GM12878 (cell line): ENCODE measurements at regions not wholly inside any gene's neighbourhood (a gene's known extent, or its start where the extent isn't known, plus 50 kb on each side); places are given as distances from the start of the nearest gene placed in this dataset.

Experiments
- ATAC-seq: fragments of 200-7000 bp; cut with Tn5 transposase; 3 replicates; pipeline ENCODE4 v1.9.1; 2020; ENCODE audit warnings: mild to moderate bottlenecking, moderate library complexity
- BruUV-seq: library from RNA; stranded (reverse); fragments of 400-500 nt; replicated peaks from 2 replicates; lab custom pipeline; 2021; lab: Mats Ljungman, UMichigan
- CTCF ChIA-PET: fragments of 300-600 bp; sonication (Branson Sonifier 250); formaldehyde crosslinking; extraction: SDS; loops from one replicate; lab custom pipeline; 2021; ENCODE audit warnings: inconsistent platforms; lab: Yijun Ruan, JAX
- POLR2A ChIA-PET: fragments of 350-600 bp; formaldehyde crosslinking; extraction: SDS; loops from one replicate; lab custom pipeline; 2021; ENCODE audit warnings: inconsistent platforms; lab: Charles Lee
- RAD21 ChIA-PET: fragments of 300-600 bp; sonication (Branson Sonifier 250); formaldehyde crosslinking; loops from one replicate; lab custom pipeline; 2023; ENCODE audit warnings: antibody characterized with exemption; ENCODE audit not compliant: unreplicated experiment; lab: Charles Lee
- SMC1A ChIA-PET: fragments of 300-600 bp; sonication (Branson Sonifier 250); formaldehyde crosslinking; loops from one replicate; lab custom pipeline; 2023; ENCODE audit not compliant: unreplicated experiment, uncharacterized antibody; lab: Charles Lee
- DNase-seq: peaks from one replicate; pipeline ENCODE4 v3.0.0-alpha.2; 2011; ENCODE audit warnings: low read depth, low spot score
- FAIRE-seq: peaks from 3 replicates; lab custom pipeline; 2011; peaks lifted over from hg19 to GRCh38; lab: Jason Lieb, UNC
- H2AFZ ChIP-seq: 2 replicates; pipeline ENCODE4 v1.6.0; 2011; ENCODE audit warnings: low read depth, low read length, control low read depth; ENCODE audit not compliant: control insufficient read depth
- H3K27ac ChIP-seq: 2 replicates; pipeline ENCODE4 v1.5.1; 2011; ENCODE audit warnings: control low read depth; ENCODE audit not compliant: control insufficient read depth, insufficient read depth
- H3K27me3 ChIP-seq, 2 experiments: replicated peaks in 1 of 2; 2 replicates each; pipeline versions ENCODE4 v1.6.0 to v1.6.1; 2011; ENCODE audit warnings: low read length in 1 of 2; ENCODE audit not compliant: control insufficient read depth in 2 of 2, insufficient read depth in 2 of 2
- H3K36me3 ChIP-seq, 2 experiments: 2 replicates each; pipeline ENCODE4 v1.5.1; 2011; ENCODE audit warnings: low read length in 1 of 2; ENCODE audit not compliant: control insufficient read depth in 2 of 2, insufficient read depth in 2 of 2
- H3K4me1 ChIP-seq: 2 replicates; pipeline ENCODE4 v1.6.1; 2011; ENCODE audit warnings: mild to moderate bottlenecking, low read length, moderate library complexity, mixed read lengths; ENCODE audit not compliant: control insufficient read depth, insufficient read depth
- H3K4me2 ChIP-seq: 2 replicates; pipeline ENCODE4 v1.6.0; 2011; ENCODE audit warnings: control low read depth; ENCODE audit not compliant: control insufficient read depth, insufficient read depth
- H3K4me3 ChIP-seq: fragments of 200-600 bp; sonication (generic); 2 replicates; pipeline ENCODE4 v1.5.1; 2016
- H3K79me2 ChIP-seq: 2 replicates; pipeline ENCODE4 v1.6.0; 2011; ENCODE audit warnings: low read length; ENCODE audit not compliant: control insufficient read depth, insufficient read depth
- H3K9ac ChIP-seq: 2 replicates; pipeline ENCODE4 v1.8.0; 2011; ENCODE audit warnings: low read length, control low read depth, mixed read lengths; ENCODE audit not compliant: control insufficient read depth, insufficient read depth
- H3K9me3 ChIP-seq: replicated peaks from 3 replicates; pipeline ENCODE4 v1.5.1; 2011; ENCODE audit warnings: mild to moderate bottlenecking, low read length; ENCODE audit not compliant: control insufficient read depth, insufficient read depth
- H4K20me1 ChIP-seq: 2 replicates; pipeline ENCODE4 v1.6.0; 2011; ENCODE audit not compliant: control insufficient read depth, insufficient read depth
- MEF2A ChIP-seq: IDR thresholded peaks from 2 replicates; pipeline ENCODE4 v1.6.1; 2011; ENCODE audit warnings: low read depth, mild to moderate bottlenecking, low read length, moderate library complexity; ENCODE audit not compliant: insufficient read depth
- PKNOX1 ChIP-seq: fragments of 450-650 bp; IDR thresholded peaks from 2 replicates; pipeline ENCODE4 v1.6.1; 2016; ENCODE audit warnings: mild to moderate bottlenecking
- SPI1 ChIP-seq: IDR thresholded peaks from 2 replicates; pipeline ENCODE4 v1.6.1; 2011; ENCODE audit warnings: low read depth, mild to moderate bottlenecking, low read length, moderate library complexity, borderline replicate concordance; ENCODE audit not compliant: insufficient read depth
- ZBTB33 ChIP-seq: fragments of 450-650 bp; IDR thresholded peaks from 2 replicates; pipeline ENCODE4 v1.6.1; 2017; ENCODE audit warnings: mild to moderate bottlenecking
- WGBS: methylation state at CpG from one replicate; pipeline ENCODE4 v1.1.6; 2016; ENCODE audit warnings: low lambda C conversion rate; ENCODE audit not compliant: insufficient replicate concordance, insufficient coverage; ENCODE audit errors: missing lambda C conversion rate; 5-methylcytosine and 5-hydroxymethylcytosine counted together
- in situ Hi-C: fragments of 300-500 bp; cut with MboI; formaldehyde crosslinking; loops from 9 replicates; pipeline ENCODE4 v1.14.3; 2018; ENCODE audit warnings: mixed read lengths
- intact Hi-C: fragments of 100-400 bp; cut with micrococcal nuclease; formaldehyde crosslinking; loops from one replicate; pipeline ENCODE4 v1.14.2; 2022; ENCODE audit not compliant: unreplicated experiment

GRCh38 chr21:32909393-32909792 lies 116.3 kb upstream of the OLIG2 start:
- POLR2A ChIA-PET, result no interaction called here
- SMC1A ChIA-PET, result no interaction called here
- no peak overlapping the region for H3K27ac ChIP-seq
- ATAC-seq (peak; percentile 32; the same call in 1 of the 3 replicates), FAIRE-seq (peak; percentile 35), DNase-seq (no peak)
- CTCF ChIA-PET, result no interaction called here
- TF ChIP-seq SPI1 (peak; percentile 60; the same call in 1 of the 2 replicates), ZBTB33 (no peak), PKNOX1 (peak; percentile 42), MEF2A (no peak)
- H3K27me3 ChIP-seq, result no peaks in the 10 kb centered on the region
- no peak overlapping the region for H2AFZ ChIP-seq
- no peak overlapping the region for H3K9ac ChIP-seq
- intact Hi-C loops, result no loop called here
- RAD21 ChIA-PET, result no interaction called here
- in situ Hi-C loops, result no loop called here
- BruUV-seq, result no TSS peak
- WGBS, result 66% methylated on average over 5 of the region's 5 CpGs
- H3K4me3 ChIP-seq, result no peak overlapping the region
- no peaks in the 10 kb centered on the region for H4K20me1 ChIP-seq
- H3K4me1 ChIP-seq, result no peaks in the 10 kb centered on the region
- H3K36me3 ChIP-seq, result no peaks in the 10 kb centered on the region
- no peaks in the 10 kb centered on the region for H3K9me3 ChIP-seq
- H3K4me2 ChIP-seq, result no peak overlapping the region
- no peaks in the 10 kb centered on the region for H3K79me2 ChIP-seq
